NT2/D1 (cell line): ENCODE measurements at regions not wholly inside any gene's neighbourhood (a gene's known extent, or its start where the extent isn't known, plus 50 kb on each side); places are given as distances from the start of the nearest gene placed in this dataset.
"Not testable (repeated sequence)": the region's sequence is repeated elsewhere in the genome, so short reads cannot be mapped to it uniquely, and the experiment has no call there.

Experiments
- YY1 ChIP-seq: IDR thresholded peaks from 2 replicates; pipeline ENCODE4 v1.6.1; 2011; ENCODE audit not compliant: insufficient read length, insufficient read depth
- ZNF274 ChIP-seq: IDR thresholded peaks from 2 replicates; pipeline ENCODE4 v1.6.1; 2011; ENCODE audit warnings: mild to moderate bottlenecking, low read depth, low read length

DNA sequence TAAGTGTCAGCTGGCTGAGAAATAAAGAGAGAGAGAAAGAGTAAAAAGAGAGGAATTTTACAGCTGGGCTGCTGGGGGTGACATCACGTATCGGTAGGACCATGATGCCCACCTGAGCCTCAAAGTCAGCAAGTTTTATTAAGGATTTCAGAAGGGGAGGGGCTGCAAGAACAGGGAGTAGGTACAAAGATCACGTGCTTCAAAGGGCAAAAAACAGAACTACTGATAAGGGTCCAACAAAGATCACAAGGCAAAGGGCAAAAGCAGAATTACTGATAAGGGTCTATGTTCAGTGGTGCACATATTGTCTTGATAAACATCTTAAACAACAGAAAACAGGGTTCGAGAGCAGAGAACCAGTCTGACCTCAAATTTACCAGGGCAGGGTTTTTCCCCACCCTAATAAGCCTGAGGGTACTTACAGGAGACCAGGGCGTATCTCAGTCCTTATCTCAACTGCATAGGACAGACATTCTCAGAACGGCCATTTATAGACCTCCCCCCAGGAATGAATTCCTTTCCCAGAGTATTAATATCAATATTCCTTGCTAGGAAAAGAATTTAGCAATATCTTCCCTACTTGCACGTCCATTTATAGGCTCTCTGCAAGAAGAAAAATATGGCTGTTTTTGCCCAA is 128.3 kb upstream of the PZP start:
- not testable (repeated sequence) for TF ChIP-seq YY1, ZNF274
